BJ (cell line): ENCODE measurements at regions not wholly inside any gene's neighbourhood (a gene's known extent, or its start where the extent isn't known, plus 50 kb on each side); places are given as distances from the start of the nearest gene placed in this dataset.

ENCODE experiments used
- CTCF ChIA-PET: fragments of 350-600 bp; formaldehyde crosslinking; extraction: SDS; loops from one replicate; lab custom pipeline; 2021; ENCODE audit warnings: antibody characterized with exemption, inconsistent platforms; lab: Yijun Ruan, JAX
- POLR2A ChIA-PET: fragments of 300-600 bp; sonication (Branson Sonifier 250); formaldehyde crosslinking; extraction: SDS; loops from one replicate; lab custom pipeline; 2021; ENCODE audit warnings: antibody characterized with exemption; lab: Charles Lee
- DNase-seq: peaks from one replicate; pipeline ENCODE4 v3.0.0-alpha.2; 2011; ENCODE audit warnings: low read depth
- H3K27me3 ChIP-seq: 2 replicates; pipeline ENCODE4 v1.6.0; 2011; ENCODE audit warnings: low read length; ENCODE audit not compliant: control insufficient read depth, insufficient read depth
- H3K36me3 ChIP-seq: 2 replicates; pipeline ENCODE4 v1.5.1; 2011; ENCODE audit warnings: low read length; ENCODE audit not compliant: control insufficient read depth, insufficient read depth
- H3K4me3 ChIP-seq: 2 replicates; pipeline ENCODE4 v1.5.1; 2011; ENCODE audit warnings: low read depth, mild to moderate bottlenecking, control low read depth, low read length
- TF ChIP-seq, protein P1 (sequence below): IDR thresholded peaks from 2 replicates; pipeline ENCODE4 v1.5.1; 2011; ENCODE audit warnings: low read depth, mild to moderate bottlenecking, control low read depth, inconsistent platforms, low read length, moderate library complexity; ENCODE audit not compliant: insufficient read depth

DNA sequence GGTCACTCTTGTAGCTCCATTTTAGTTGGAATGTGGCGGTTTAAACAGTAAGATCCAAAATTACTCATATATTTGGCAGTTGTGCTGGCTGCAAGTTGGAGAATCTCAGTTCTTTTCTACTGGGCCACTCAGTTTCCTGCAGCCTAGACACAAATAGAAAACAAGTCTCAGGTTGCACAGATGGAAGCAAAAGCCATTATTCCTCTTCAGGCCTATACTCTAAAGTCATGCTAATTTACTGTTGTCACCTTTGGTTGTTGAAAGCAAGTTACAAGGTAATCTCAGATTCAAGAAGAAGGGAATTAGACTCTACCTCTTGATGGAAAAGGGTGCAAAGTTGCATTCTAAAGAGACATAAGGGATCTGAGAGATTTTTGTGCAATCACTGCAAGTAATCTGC lies 345.4 kb downstream of the ADAM29 start:
- DNase-seq: no peak
- CTCF ChIA-PET: no interaction called here
- POLR2A ChIA-PET: no interaction called here
- H3K36me3 ChIP-seq: no peaks in the 10 kb centered on the region
- TF ChIP-seq, protein P1, sequence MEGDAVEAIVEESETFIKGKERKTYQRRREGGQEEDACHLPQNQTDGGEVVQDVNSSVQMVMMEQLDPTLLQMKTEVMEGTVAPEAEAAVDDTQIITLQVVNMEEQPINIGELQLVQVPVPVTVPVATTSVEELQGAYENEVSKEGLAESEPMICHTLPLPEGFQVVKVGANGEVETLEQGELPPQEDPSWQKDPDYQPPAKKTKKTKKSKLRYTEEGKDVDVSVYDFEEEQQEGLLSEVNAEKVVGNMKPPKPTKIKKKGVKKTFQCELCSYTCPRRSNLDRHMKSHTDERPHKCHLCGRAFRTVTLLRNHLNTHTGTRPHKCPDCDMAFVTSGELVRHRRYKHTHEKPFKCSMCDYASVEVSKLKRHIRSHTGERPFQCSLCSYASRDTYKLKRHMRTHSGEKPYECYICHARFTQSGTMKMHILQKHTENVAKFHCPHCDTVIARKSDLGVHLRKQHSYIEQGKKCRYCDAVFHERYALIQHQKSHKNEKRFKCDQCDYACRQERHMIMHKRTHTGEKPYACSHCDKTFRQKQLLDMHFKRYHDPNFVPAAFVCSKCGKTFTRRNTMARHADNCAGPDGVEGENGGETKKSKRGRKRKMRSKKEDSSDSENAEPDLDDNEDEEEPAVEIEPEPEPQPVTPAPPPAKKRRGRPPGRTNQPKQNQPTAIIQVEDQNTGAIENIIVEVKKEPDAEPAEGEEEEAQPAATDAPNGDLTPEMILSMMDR: no peak
- H3K4me3 ChIP-seq: no peak overlapping the region
- H3K27me3 ChIP-seq: no peaks in the 10 kb centered on the region

DNA sequence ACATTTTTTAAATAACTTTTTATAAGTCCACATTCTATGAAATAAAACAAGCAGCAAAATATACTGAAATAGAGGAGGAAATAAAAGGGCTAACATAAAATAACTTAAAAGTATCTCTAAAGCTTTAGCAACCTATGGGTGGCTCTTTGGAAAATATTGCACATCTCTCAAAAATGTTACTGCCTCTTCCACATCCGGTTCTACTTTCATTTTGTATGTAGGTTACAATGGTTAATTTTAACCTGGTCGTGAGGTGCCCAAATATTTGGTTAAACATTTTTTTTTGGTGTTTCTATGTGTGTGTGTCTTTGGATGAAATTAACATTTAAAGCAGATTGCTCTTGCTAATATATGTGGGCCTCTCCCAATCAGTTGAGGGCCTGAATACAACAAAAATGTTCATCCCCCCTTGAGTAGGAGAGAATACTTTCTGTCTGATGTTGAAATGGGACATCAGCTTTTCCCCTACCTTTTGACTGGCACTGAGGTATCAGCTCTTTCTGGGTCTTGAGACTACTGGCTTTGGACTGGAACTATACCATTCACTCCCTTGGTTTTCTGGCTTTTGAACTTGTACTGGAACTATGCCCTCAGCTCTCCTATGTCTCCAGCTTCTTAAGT lies 353.0 kb downstream of the ADAM29 start:
- no peak overlapping the region for H3K4me3 ChIP-seq
- DNase-seq: no peak
- H3K36me3 ChIP-seq: no peaks in the 10 kb centered on the region
- no peaks in the 10 kb centered on the region for H3K27me3 ChIP-seq
- POLR2A ChIA-PET: no interaction called here
- TF ChIP-seq, protein P1: no peak
- CTCF ChIA-PET: interaction anchor here (0.8 kb wide), 1 partner anchor 258 kb away, joined by 3 read pairs; no protein-coding TSS in a partner anchor

DNA sequence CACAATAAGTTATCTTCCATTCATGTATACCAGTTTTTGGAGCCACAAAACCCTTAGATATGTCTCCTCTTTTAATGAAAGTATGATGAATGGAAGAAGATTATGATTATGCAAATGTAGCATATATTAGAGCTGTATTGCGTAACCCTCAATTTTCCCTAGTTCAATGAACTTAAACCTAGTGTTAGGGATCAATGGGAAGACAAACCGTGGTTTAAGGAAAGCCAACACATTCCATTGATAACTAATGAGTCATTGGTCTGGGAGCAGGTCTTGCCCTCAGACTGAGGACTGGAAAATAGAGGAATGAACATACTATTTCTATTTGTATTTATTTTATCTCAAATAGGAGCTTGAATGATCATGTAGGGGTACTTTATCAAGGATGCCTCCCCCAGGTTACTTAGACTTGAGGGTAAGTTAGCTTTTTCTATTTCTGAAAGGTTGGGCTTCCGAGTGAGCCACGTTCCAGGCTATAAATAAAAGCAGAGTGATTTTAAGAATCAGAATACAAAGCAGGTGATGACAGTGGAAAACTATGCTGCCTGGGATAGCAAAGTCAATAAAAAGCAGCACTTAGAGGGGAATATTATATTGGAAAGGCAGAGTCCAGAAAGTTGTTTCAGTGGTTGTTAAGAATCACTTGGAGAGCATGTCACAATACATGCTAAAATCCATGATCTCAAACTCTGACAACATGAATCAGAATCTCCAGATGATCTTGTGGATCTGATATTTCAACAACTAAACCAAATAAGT lies 356.0 kb downstream of the ADAM29 start:
- Histone ChIP-seq H3K27me3 (no peaks in the 10 kb centered on the region), H3K4me3 (no peak overlapping the region), H3K36me3 (no peaks in the 10 kb centered on the region)
- CTCF ChIA-PET: no interaction called here
- TF ChIP-seq, protein P1: no peak
- DNase-seq: no peak
- POLR2A ChIA-PET: no interaction called here

DNA sequence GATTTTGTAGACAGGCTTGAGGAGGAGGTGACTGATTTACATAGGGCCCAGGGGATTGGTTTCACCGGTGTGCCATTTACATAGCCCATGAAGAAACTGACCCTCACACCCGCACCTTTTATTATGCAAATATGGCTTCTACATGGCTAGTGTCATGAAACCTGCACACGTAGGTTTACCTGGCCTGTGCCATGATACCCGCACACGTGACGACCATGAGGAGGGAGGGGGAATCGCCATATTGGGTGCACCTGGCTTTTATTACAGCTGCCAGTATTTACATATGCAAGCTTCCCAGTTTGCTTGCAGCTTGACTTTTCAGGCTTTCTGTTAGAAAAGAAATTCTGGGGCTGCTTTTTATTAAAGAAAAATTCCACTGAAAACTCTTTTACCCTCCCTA lies 359.7 kb downstream of the ADAM29 start:
- TF ChIP-seq, protein P1: no peak
- H3K4me3 ChIP-seq: no peak overlapping the region
- ChIA-PET POLR2A (no interaction called here), CTCF (no interaction called here)
- no peaks in the 10 kb centered on the region for H3K36me3 ChIP-seq
- no peak for DNase-seq
- H3K27me3 ChIP-seq: no peaks in the 10 kb centered on the region

DNA sequence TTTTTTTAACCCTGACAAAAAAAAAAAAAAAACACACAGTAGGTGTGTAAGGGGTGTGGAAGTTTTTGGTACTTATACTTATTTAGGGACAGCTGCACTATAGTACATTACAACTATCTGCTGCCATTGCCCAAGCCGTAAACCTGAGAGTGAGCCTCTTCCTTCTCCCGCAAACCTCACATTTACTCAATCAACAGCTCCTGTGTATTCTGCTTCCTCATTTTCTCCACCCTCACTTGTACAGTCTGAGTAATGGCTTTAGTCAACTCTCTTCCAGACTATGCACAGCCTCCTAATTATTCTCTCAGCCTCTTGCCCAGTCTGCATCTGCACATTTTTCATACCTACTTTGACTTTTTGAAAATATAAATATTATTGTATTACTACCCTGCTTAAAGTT lies 362.0 kb downstream of the ADAM29 start:
- H3K27me3 ChIP-seq: no peaks in the 10 kb centered on the region
- POLR2A ChIA-PET: no interaction called here

More for the DNA sequence above, 362.0 kb downstream of the ADAM29 start:
- TF ChIP-seq, protein P1: no peak
- no peak for DNase-seq
- Histone ChIP-seq H3K4me3 (no peak overlapping the region), H3K36me3 (no peaks in the 10 kb centered on the region)
- CTCF ChIA-PET: no interaction called here
